ENCODE measurements at regions not wholly inside any gene's neighbourhood (a gene's known extent, or its start where the extent isn't known, plus 50 kb on each side); places are given as distances from the start of the nearest gene placed in this dataset.

- TF ChIP-seq, protein P1, sequence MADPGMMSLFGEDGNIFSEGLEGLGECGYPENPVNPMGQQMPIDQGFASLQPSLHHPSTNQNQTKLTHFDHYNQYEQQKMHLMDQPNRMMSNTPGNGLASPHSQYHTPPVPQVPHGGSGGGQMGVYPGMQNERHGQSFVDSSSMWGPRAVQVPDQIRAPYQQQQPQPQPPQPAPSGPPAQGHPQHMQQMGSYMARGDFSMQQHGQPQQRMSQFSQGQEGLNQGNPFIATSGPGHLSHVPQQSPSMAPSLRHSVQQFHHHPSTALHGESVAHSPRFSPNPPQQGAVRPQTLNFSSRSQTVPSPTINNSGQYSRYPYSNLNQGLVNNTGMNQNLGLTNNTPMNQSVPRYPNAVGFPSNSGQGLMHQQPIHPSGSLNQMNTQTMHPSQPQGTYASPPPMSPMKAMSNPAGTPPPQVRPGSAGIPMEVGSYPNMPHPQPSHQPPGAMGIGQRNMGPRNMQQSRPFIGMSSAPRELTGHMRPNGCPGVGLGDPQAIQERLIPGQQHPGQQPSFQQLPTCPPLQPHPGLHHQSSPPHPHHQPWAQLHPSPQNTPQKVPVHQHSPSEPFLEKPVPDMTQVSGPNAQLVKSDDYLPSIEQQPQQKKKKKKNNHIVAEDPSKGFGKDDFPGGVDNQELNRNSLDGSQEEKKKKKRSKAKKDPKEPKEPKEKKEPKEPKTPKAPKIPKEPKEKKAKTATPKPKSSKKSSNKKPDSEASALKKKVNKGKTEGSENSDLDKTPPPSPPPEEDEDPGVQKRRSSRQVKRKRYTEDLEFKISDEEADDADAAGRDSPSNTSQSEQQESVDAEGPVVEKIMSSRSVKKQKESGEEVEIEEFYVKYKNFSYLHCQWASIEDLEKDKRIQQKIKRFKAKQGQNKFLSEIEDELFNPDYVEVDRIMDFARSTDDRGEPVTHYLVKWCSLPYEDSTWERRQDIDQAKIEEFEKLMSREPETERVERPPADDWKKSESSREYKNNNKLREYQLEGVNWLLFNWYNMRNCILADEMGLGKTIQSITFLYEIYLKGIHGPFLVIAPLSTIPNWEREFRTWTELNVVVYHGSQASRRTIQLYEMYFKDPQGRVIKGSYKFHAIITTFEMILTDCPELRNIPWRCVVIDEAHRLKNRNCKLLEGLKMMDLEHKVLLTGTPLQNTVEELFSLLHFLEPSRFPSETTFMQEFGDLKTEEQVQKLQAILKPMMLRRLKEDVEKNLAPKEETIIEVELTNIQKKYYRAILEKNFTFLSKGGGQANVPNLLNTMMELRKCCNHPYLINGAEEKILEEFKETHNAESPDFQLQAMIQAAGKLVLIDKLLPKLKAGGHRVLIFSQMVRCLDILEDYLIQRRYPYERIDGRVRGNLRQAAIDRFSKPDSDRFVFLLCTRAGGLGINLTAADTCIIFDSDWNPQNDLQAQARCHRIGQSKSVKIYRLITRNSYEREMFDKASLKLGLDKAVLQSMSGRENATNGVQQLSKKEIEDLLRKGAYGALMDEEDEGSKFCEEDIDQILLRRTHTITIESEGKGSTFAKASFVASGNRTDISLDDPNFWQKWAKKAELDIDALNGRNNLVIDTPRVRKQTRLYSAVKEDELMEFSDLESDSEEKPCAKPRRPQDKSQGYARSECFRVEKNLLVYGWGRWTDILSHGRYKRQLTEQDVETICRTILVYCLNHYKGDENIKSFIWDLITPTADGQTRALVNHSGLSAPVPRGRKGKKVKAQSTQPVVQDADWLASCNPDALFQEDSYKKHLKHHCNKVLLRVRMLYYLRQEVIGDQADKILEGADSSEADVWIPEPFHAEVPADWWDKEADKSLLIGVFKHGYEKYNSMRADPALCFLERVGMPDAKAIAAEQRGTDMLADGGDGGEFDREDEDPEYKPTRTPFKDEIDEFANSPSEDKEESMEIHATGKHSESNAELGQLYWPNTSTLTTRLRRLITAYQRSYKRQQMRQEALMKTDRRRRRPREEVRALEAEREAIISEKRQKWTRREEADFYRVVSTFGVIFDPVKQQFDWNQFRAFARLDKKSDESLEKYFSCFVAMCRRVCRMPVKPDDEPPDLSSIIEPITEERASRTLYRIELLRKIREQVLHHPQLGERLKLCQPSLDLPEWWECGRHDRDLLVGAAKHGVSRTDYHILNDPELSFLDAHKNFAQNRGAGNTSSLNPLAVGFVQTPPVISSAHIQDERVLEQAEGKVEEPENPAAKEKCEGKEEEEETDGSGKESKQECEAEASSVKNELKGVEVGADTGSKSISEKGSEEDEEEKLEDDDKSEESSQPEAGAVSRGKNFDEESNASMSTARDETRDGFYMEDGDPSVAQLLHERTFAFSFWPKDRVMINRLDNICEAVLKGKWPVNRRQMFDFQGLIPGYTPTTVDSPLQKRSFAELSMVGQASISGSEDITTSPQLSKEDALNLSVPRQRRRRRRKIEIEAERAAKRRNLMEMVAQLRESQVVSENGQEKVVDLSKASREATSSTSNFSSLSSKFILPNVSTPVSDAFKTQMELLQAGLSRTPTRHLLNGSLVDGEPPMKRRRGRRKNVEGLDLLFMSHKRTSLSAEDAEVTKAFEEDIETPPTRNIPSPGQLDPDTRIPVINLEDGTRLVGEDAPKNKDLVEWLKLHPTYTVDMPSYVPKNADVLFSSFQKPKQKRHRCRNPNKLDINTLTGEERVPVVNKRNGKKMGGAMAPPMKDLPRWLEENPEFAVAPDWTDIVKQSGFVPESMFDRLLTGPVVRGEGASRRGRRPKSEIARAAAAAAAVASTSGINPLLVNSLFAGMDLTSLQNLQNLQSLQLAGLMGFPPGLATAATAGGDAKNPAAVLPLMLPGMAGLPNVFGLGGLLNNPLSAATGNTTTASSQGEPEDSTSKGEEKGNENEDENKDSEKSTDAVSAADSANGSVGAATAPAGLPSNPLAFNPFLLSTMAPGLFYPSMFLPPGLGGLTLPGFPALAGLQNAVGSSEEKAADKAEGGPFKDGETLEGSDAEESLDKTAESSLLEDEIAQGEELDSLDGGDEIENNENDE (IDR thresholded peaks at IDR 0.05; ENCODE audit: insufficient replicate concordance, low read length) = no peak
- no peak for TF ChIP-seq POLR2A (IDR thresholded peaks at IDR 0.05; ENCODE audit: control extremely low read depth in 1 of 2, low read depth in 2 of 2, low read length in 2 of 2)
- TF ChIP-seq HDAC2 (IDR thresholded peaks at IDR 0.05; ENCODE audit: borderline replicate concordance in 1 of 2, low read depth in 2 of 2, low read length in 2 of 2) = no peak
- TF ChIP-seq SP2 (IDR thresholded peaks at IDR 0.05; ENCODE audit: low read length) = no peak
- TF ChIP-seq KDM5A (IDR thresholded peaks at IDR 0.05; ENCODE audit: low read length) = no peak
- no peak for TF ChIP-seq TAF7 (optimal IDR thresholded peaks at IDR 0.05; ENCODE audit: borderline replicate concordance, low read depth, low read length)
- no peak for TF ChIP-seq SIRT6 (IDR thresholded peaks at IDR 0.05; ENCODE audit: low read length)
- no peak for TF ChIP-seq TBP (IDR thresholded peaks at IDR 0.05; ENCODE audit: low read depth, low read length)
- TF ChIP-seq GTF2F1 (IDR thresholded peaks at IDR 0.05; ENCODE audit: borderline replicate concordance, low read depth, low read length) = no peak
- TF ChIP-seq CBX5 (IDR thresholded peaks at IDR 0.05; ENCODE audit: low read depth, low read length) = no peak
- no peak for TF ChIP-seq ASH2L (IDR thresholded peaks at IDR 0.05; ENCODE audit: low read length)
Observed at GRCh38 chr5:88518131-88519016, 249.7 kb upstream of the TMEM161B start (continued).
